Posterior vena cava (tissue), 2 donors: ENCODE measurements at regions not wholly inside any gene's neighbourhood (a gene's known extent, or its start where the extent isn't known, plus 50 kb on each side); places are given as distances from the start of the nearest gene placed in this dataset.

Source experiments
- DNase-seq: peaks from one replicate; pipeline ENCODE4 v3.0.0-alpha.2; 2020; ENCODE audit warnings: low spot score
- intact Hi-C, 2 donors: fragments of 100-400 bp; cut with DNase I; formaldehyde crosslinking; loops; one replicate each; pipeline versions ENCODE4 v1.14.1 to v1.14.2; 2022 to 2023
- donor health status: DM: yes; HTN: yes; CAD: no.
- donor health status: DM: yes; HTN: yes; CAD: no.

- intact Hi-C loops, result loop anchor here in 1 of 2 donors (10.0 kb wide), 1 partner anchor 1743 kb away; no protein-coding TSS in a partner anchor
Observed at GRCh38 chr1:77632216-77632615, 50.2 kb downstream of the ZZZ3 start.

GRCh38 chr1:77631751-77632150 is 50.7 kb downstream of the ZZZ3 start:
- intact Hi-C loops, result loop anchor here in 1 of 2 donors (10.0 kb wide), 1 partner anchor 1743 kb away; no protein-coding TSS in a partner anchor
- no peak for DNase-seq

More at GRCh38 chr1:77632216-77632615, 50.2 kb downstream of the ZZZ3 start:
- DNase-seq, result no peak

GRCh38 chr1:77631302-77631701 is 51.2 kb downstream of the ZZZ3 start:
- intact Hi-C loops, result loop anchor here in 1 of 2 donors (10.0 kb wide), 1 partner anchor 1743 kb away; no protein-coding TSS in a partner anchor
- no peak for DNase-seq

- intact Hi-C loops, result no loop called here
- no peak for DNase-seq
Observed at GRCh38 chr1:77627978-77628570, 54.4 kb downstream of the ZZZ3 start.

- intact Hi-C loops, result no loop called here
- no peak for DNase-seq
Observed at GRCh38 chr1:77625250-77625649, 57.2 kb downstream of the ZZZ3 start.

- no peak for DNase-seq
- intact Hi-C loops, result no loop called here
Observed at GRCh38 chr1:77624102-77624501, 58.4 kb downstream of the ZZZ3 start.

- intact Hi-C loops, result no loop called here
- DNase-seq, result no peak
Observed at GRCh38 chr1:77623066-77623465, 59.4 kb downstream of the ZZZ3 start.

GRCh38 chr1:77620273-77620672 is 62.2 kb downstream of the ZZZ3 start:
- intact Hi-C loops, result no loop called here
- DNase-seq, result no peak

- intact Hi-C loops, result no loop called here
- no peak for DNase-seq
Observed at GRCh38 chr1:77614037-77614436, 68.4 kb downstream of the ZZZ3 start.
